ENCODE measurements at regions not wholly inside any gene's neighbourhood (a gene's known extent, or its start where the extent isn't known, plus 50 kb on each side); places are given as distances from the start of the nearest gene placed in this dataset.

DNA sequence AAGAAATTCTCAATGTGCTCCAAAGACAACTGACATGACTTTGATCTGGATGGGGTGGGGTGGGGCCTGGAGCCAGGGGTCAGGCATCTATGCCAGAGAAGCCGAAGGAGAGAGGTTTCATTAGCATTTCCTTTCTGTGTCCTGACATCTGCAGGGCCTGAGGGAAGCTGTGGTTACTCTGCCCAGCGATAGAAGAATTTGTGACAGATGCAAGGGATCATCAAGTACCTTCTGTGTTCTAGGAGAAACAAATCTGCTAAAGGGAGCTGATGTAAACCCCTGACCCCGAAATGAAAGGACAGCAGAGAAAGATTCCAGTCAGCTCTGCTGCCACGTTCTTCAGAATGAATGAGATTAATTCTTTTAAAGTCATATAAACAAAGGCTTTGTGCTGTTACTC is 335.7 kb downstream of the PRELID2 start:
- TF ChIP-seq, protein P1, sequence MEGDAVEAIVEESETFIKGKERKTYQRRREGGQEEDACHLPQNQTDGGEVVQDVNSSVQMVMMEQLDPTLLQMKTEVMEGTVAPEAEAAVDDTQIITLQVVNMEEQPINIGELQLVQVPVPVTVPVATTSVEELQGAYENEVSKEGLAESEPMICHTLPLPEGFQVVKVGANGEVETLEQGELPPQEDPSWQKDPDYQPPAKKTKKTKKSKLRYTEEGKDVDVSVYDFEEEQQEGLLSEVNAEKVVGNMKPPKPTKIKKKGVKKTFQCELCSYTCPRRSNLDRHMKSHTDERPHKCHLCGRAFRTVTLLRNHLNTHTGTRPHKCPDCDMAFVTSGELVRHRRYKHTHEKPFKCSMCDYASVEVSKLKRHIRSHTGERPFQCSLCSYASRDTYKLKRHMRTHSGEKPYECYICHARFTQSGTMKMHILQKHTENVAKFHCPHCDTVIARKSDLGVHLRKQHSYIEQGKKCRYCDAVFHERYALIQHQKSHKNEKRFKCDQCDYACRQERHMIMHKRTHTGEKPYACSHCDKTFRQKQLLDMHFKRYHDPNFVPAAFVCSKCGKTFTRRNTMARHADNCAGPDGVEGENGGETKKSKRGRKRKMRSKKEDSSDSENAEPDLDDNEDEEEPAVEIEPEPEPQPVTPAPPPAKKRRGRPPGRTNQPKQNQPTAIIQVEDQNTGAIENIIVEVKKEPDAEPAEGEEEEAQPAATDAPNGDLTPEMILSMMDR (IDR thresholded peaks at IDR 0.05; ENCODE audit: low read depth, low read length), result no peak
- no peak for TF ChIP-seq EZH2phosphoT487 (IDR thresholded peaks at IDR 0.05; ENCODE audit: low read depth)
